G401 (cell line): ENCODE measurements at regions not wholly inside any gene's neighbourhood (a gene's known extent, or its start where the extent isn't known, plus 50 kb on each side); places are given as distances from the start of the nearest gene placed in this dataset.
"Not testable (repeated sequence)": the region's sequence is repeated elsewhere in the genome, so short reads cannot be mapped to it uniquely, and the experiment has no call there.

ENCODE experiments used
- DNase-seq: peaks from one replicate; pipeline ENCODE4 v3.0.0-alpha.2; 2015; ENCODE audit warnings: low spot score
- in situ Hi-C: cut with HindIII; loops from 2 replicates; pipeline ENCODE4 v1.10.0; 2016; ENCODE audit warnings: low sequenced_read_pairs, mixed read lengths

GRCh38 chr4:122973465-122973864 is 51.1 kb upstream of the NUDT6 start:
- DNase-seq: no peak
- in situ Hi-C loops: no loop called here

- no peak for DNase-seq
- in situ Hi-C loops: no loop called here
Observed at GRCh38 chr4:122976111-122976510, 53.7 kb upstream of the NUDT6 start.

- in situ Hi-C loops: no loop called here
- no peak for DNase-seq
Observed at GRCh38 chr4:122977103-122977502, 54.7 kb upstream of the NUDT6 start.

GRCh38 chr4:122978109-122978508 is 55.7 kb upstream of the NUDT6 start:
- in situ Hi-C loops: no loop called here
- DNase-seq: no peak

GRCh38 chr4:122978789-122979188 is 56.4 kb upstream of the NUDT6 start:
- in situ Hi-C loops: no loop called here
- no peak for DNase-seq

GRCh38 chr4:122980860-122981259 is 58.5 kb upstream of the NUDT6 start:
- DNase-seq: no peak
- in situ Hi-C loops: no loop called here

GRCh38 chr4:122988696-122989095 is 66.3 kb upstream of the NUDT6 start:
- no peak for DNase-seq
- in situ Hi-C loops: no loop called here

GRCh38 chr4:122990891-122991290 is 68.5 kb upstream of the NUDT6 start:
- no peak for DNase-seq
- in situ Hi-C loops: no loop called here

GRCh38 chr4:122992057-122992456 is 69.7 kb upstream of the NUDT6 start:
- in situ Hi-C loops: no loop called here
- DNase-seq: peak; percentile 2

- in situ Hi-C loops: no loop called here
- no peak for DNase-seq
Observed at GRCh38 chr4:122992641-122993040, 70.2 kb upstream of the NUDT6 start.

GRCh38 chr4:122996350-122996749 is 74.0 kb upstream of the NUDT6 start:
- no peak for DNase-seq
- in situ Hi-C loops: no loop called here

- in situ Hi-C loops: no loop called here
- no peak for DNase-seq
Observed at GRCh38 chr4:122997463-122998101, 75.2 kb upstream of the NUDT6 start.

- in situ Hi-C loops, DNase-seq: not testable (repeated sequence)
Observed at GRCh38 chr4:123004079-123004478, 81.7 kb upstream of the NUDT6 start.

GRCh38 chr4:123005126-123005525 is 82.7 kb upstream of the NUDT6 start:
- DNase-seq, in situ Hi-C loops: not testable (repeated sequence)

- in situ Hi-C loops: no loop called here
- no peak for DNase-seq
Observed at GRCh38 chr4:123007679-123008078, 85.3 kb upstream of the NUDT6 start.

- in situ Hi-C loops, DNase-seq: not testable (repeated sequence)
Observed at GRCh38 chr4:123012416-123012815, 90.0 kb upstream of the NUDT6 start.

GRCh38 chr4:123014038-123014437 is 91.6 kb upstream of the NUDT6 start:
- no peak for DNase-seq
- in situ Hi-C loops: no loop called here

- in situ Hi-C loops: no loop called here
- DNase-seq: no peak
Observed at GRCh38 chr4:123017078-123017477, 94.7 kb upstream of the NUDT6 start.

- in situ Hi-C loops: no loop called here
- no peak for DNase-seq
Observed at GRCh38 chr4:123017636-123018395, 95.4 kb upstream of the NUDT6 start.

GRCh38 chr4:123018396-123018775 is 96.0 kb upstream of the NUDT6 start:
- no peak for DNase-seq
- in situ Hi-C loops: no loop called here

GRCh38 chr4:123020285-123020684 is 97.9 kb upstream of the NUDT6 start:
- DNase-seq: no peak
- in situ Hi-C loops: no loop called here
